CD14-positive monocyte (primary cell): ENCODE measurements at regions not wholly inside any gene's neighbourhood (a gene's known extent, or its start where the extent isn't known, plus 50 kb on each side); places are given as distances from the start of the nearest gene placed in this dataset.

Source experiments
- DNase-seq, 3 donors: peaks; one replicate each; pipeline ENCODE4 v3.0.0-alpha.2; 2011 to 2022
- H2AFZ ChIP-seq: 2 replicates; pipeline ENCODE4 v1.6.0; 2012; ENCODE audit warnings: mild to moderate bottlenecking, low read depth, low read length, inconsistent platforms; ENCODE audit not compliant: insufficient read depth, poor library complexity, severe bottlenecking
- H3K27ac ChIP-seq, 2 donors: 1 replicate in 1 of 2; 2 replicates in 1 of 2; pipeline ENCODE4 v1.5.1; 2012 to 2013; ENCODE audit warnings: low read length in 2 of 2, control low read depth in 1 of 2, inconsistent platforms in 1 of 2, low read depth in 1 of 2, mild to moderate bottlenecking in 1 of 2
- H3K27me3 ChIP-seq, 2 donors: one replicate each; pipeline versions ENCODE4 v1.6.0 to v1.6.1; 2011 to 2013; ENCODE audit warnings: low read length in 2 of 2; ENCODE audit not compliant: control insufficient read depth in 2 of 2, insufficient read depth in 2 of 2
- H3K36me3 ChIP-seq, 2 donors: replicated peaks in 1 of 2; 1 replicate in 1 of 2; 2 replicates in 1 of 2; pipeline versions ENCODE4 v1.5.1 to v1.6.1; 2012 to 2013; ENCODE audit warnings: low read length in 2 of 2, control low read depth in 1 of 2, inconsistent platforms in 1 of 2, mild to moderate bottlenecking in 1 of 2; ENCODE audit not compliant: insufficient read depth in 2 of 2, control insufficient read depth in 1 of 2
- H3K4me1 ChIP-seq, 2 donors: 1 replicate in 1 of 2; 2 replicates in 1 of 2; pipeline versions ENCODE4 v1.5.1 to v1.6.1; 2012 to 2013; ENCODE audit warnings: low read length in 2 of 2, control low read depth in 1 of 2, inconsistent platforms in 1 of 2, mild to moderate bottlenecking in 1 of 2, moderate library complexity in 1 of 2; ENCODE audit not compliant: insufficient read depth in 2 of 2, control insufficient read depth in 1 of 2
- H3K4me2 ChIP-seq: replicated peaks from 2 replicates; pipeline ENCODE3; 2012; ENCODE audit warnings: low read length, moderate library complexity, mild to moderate bottlenecking; ENCODE audit not compliant: poor library complexity, severe bottlenecking; ENCODE audit errors: extremely low read depth
- H3K4me3 ChIP-seq, 3 experiments: fragments of 200-600 bp in 1 of 3; sonication (generic) in 1 of 3; replicated peaks in 1 of 3; 1 replicate in 2 of 3; 2 replicates in 1 of 3; pipeline ENCODE4 v1.5.1; 2011 to 2013; ENCODE audit warnings: low read length in 3 of 3, mild to moderate bottlenecking in 3 of 3, control low read depth in 2 of 3, low read depth in 2 of 3, inconsistent platforms in 1 of 3, moderate library complexity in 1 of 3
- H3K79me2 ChIP-seq: 2 replicates; pipeline ENCODE4 v1.6.0; 2012; ENCODE audit warnings: mild to moderate bottlenecking, control low read depth, inconsistent platforms, low read length, moderate library complexity; ENCODE audit not compliant: insufficient read depth
- H3K9ac ChIP-seq: 2 replicates; pipeline ENCODE4 v1.6.0; 2017; ENCODE audit warnings: low read length, mild to moderate bottlenecking; ENCODE audit not compliant: insufficient read depth, poor library complexity, severe bottlenecking
- H3K9me3 ChIP-seq, 2 donors: replicated peaks in 1 of 2; 1 replicate in 1 of 2; 2 replicates in 1 of 2; pipeline versions ENCODE4 v1.5.1 to v1.6.1; 2012 to 2013; ENCODE audit warnings: low read length in 2 of 2, control low read depth in 1 of 2; ENCODE audit not compliant: control insufficient read depth in 1 of 2, insufficient read depth in 1 of 2
- H4K20me1 ChIP-seq: 2 replicates; pipeline ENCODE4 v1.6.0; 2012; ENCODE audit warnings: mild to moderate bottlenecking, low read length, control low read depth, moderate library complexity; ENCODE audit not compliant: insufficient read depth
- H3K27ac Mint-ChIP-seq, 7 donors: one replicate each; pipeline ENCODE4 v1.8.0; 2020; ENCODE audit warnings: mild to moderate bottlenecking in 7 of 7, mixed read lengths in 7 of 7, moderate library complexity in 6 of 7, inconsistent platforms in 2 of 7
- H3K27me3 Mint-ChIP-seq, 3 donors: one replicate each; pipeline ENCODE4 v1.8.0; 2021 to 2022; ENCODE audit warnings: low read depth in 3 of 3, mild to moderate bottlenecking in 3 of 3, mixed read lengths in 3 of 3, moderate library complexity in 3 of 3, inconsistent platforms in 1 of 3
- H3K36me3 Mint-ChIP-seq, 2 donors: one replicate each; pipeline ENCODE4 v1.8.0; 2020; ENCODE audit warnings: mixed read lengths in 2 of 2, inconsistent platforms in 1 of 2, mild to moderate bottlenecking in 1 of 2
- H3K4me1 Mint-ChIP-seq: one replicate; pipeline ENCODE4 v1.8.0; 2020; ENCODE audit warnings: mild to moderate bottlenecking, mixed read lengths
- H3K4me3 Mint-ChIP-seq, 2 donors: one replicate each; pipeline ENCODE4 v1.8.0; 2020; ENCODE audit warnings: mild to moderate bottlenecking in 2 of 2, mixed read lengths in 2 of 2, moderate library complexity in 1 of 2
- H3K9me3 Mint-ChIP-seq, 7 donors: one replicate each; pipeline ENCODE4 v1.8.0; 2020 to 2022; ENCODE audit warnings: mixed read lengths in 7 of 7, mild to moderate bottlenecking in 6 of 7, moderate library complexity in 6 of 7, inconsistent platforms in 2 of 7
- WGBS: methylation state at CpG from one replicate; pipeline ENCODE4 v1.1.5; 2013; ENCODE audit warnings: missing lambda C conversion rate; ENCODE audit not compliant: insufficient coverage; 5-methylcytosine and 5-hydroxymethylcytosine counted together
- intact Hi-C, 2 donors: fragments of 100-400 bp; cut with micrococcal nuclease; formaldehyde crosslinking; loops; one replicate each; pipeline versions ENCODE4 v1.15.0 to v1.15.1; 2023
- TF ChIP-seq, protein P1 (sequence below): fragments of 200-600 bp; IDR thresholded peaks from one replicate; pipeline ENCODE4 v1.8.0; 2022; ENCODE audit warnings: antibody characterized with exemption, mild to moderate bottlenecking

DNA sequence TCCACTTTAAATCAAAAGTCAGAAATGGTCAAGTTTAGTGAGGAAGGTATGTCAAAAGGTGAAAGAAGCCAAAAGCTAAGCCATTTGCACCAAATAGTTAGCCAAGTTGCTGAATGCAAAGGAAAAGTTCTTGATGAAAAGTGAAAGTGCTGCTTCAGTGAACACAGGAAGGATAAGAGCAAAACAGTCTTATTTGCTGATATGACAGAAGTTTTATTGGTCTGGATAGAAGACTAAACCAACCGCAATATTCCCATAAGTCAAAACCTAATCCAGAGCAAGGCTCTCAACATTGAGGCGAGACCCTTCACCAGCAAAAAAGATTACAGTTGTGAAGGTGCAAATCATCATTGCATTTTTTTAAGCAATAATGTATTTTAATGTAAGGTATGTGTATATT, 496.5 kb upstream of the LRATD1 start:
- DNase-seq, result no peak
- intact Hi-C loops, result no loop called here
- Histone ChIP-seq H3K27ac (no peak overlapping the region), H3K27me3 (no peaks in the 10 kb centered on the region), H3K4me1 (no peaks in the 10 kb centered on the region), H3K4me2 (no peak overlapping the region), H3K9me3 (no peaks in the 10 kb centered on the region), H3K4me3 (no peak overlapping the region), H3K36me3 (no peaks in the 10 kb centered on the region), H3K9ac (no peak overlapping the region), H2AFZ (no peak overlapping the region), H4K20me1 (no peaks in the 10 kb centered on the region), H3K79me2 (no peaks in the 10 kb centered on the region)
- TF ChIP-seq, protein P1, sequence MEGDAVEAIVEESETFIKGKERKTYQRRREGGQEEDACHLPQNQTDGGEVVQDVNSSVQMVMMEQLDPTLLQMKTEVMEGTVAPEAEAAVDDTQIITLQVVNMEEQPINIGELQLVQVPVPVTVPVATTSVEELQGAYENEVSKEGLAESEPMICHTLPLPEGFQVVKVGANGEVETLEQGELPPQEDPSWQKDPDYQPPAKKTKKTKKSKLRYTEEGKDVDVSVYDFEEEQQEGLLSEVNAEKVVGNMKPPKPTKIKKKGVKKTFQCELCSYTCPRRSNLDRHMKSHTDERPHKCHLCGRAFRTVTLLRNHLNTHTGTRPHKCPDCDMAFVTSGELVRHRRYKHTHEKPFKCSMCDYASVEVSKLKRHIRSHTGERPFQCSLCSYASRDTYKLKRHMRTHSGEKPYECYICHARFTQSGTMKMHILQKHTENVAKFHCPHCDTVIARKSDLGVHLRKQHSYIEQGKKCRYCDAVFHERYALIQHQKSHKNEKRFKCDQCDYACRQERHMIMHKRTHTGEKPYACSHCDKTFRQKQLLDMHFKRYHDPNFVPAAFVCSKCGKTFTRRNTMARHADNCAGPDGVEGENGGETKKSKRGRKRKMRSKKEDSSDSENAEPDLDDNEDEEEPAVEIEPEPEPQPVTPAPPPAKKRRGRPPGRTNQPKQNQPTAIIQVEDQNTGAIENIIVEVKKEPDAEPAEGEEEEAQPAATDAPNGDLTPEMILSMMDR, result no peak
- peaks cover 0 to 6% (median 5%) of the 10 kb centered on the region in 7 donors for H3K9me3 Mint-ChIP-seq
- H3K36me3 Mint-ChIP-seq, result no peaks in the 10 kb centered on the region
- peaks cover 0 to 2% (median 0%) of the 10 kb centered on the region in 3 donors for H3K27me3 Mint-ChIP-seq
- no CpG with 5 or more reads among the region's 2 CpGs for WGBS
- no peak overlapping the region for H3K27ac Mint-ChIP-seq
- no peaks in the 10 kb centered on the region for H3K4me1 Mint-ChIP-seq
- H3K4me3 Mint-ChIP-seq, result no peak overlapping the region

DNA sequence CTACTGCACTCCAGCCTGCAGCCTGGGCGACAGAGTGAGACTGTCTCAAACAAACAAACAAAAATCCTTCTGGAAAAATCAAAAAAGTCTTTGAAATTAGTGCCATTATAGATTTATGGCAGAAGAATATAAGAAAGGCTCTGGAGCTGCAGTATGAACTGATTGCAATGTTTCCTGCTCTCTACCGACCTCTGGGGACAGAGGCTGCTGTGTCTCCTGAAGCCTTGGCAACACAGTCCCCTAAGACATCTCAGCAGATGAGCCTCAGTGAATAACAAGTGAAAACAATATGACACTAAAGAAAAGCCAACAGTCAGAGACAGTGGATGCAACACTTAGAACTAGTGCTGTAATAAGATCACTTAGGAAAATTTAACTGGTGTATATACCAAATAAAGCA, 494.9 kb upstream of the LRATD1 start:
- DNase-seq, result no peak
- Histone ChIP-seq H3K4me1 (no peaks in the 10 kb centered on the region), H4K20me1 (no peaks in the 10 kb centered on the region), H3K9me3 (no peaks in the 10 kb centered on the region), H3K4me3 (no peak overlapping the region), H3K9ac (no peak overlapping the region), H3K36me3 (no peaks in the 10 kb centered on the region), H3K4me2 (no peak overlapping the region), H3K27me3 (no peaks in the 10 kb centered on the region), H3K79me2 (no peaks in the 10 kb centered on the region), H3K27ac (no peak overlapping the region), H2AFZ (no peak overlapping the region)
- no peak overlapping the region for H3K4me3 Mint-ChIP-seq
- H3K4me1 Mint-ChIP-seq, result no peaks in the 10 kb centered on the region
- peaks cover 0 to 2% (median 0%) of the 10 kb centered on the region in 3 donors for H3K27me3 Mint-ChIP-seq
- intact Hi-C loops, result no loop called here
- TF ChIP-seq, protein P1, result no peak
- H3K27ac Mint-ChIP-seq, result no peak overlapping the region
- H3K9me3 Mint-ChIP-seq, result peaks cover 0 to 6% (median 5%) of the 10 kb centered on the region in 7 donors
- WGBS, result 14% methylated on average over 1 of the region's 2 CpGs
- H3K36me3 Mint-ChIP-seq, result no peaks in the 10 kb centered on the region
